Lung (tissue), 11 donors: ENCODE measurements at regions not wholly inside any gene's neighbourhood (a gene's known extent, or its start where the extent isn't known, plus 50 kb on each side); places are given as distances from the start of the nearest gene placed in this dataset.

Experiments
- ATAC-seq: fragments of 200-7000 bp; cut with Tn5 transposase; one replicate; pipeline ENCODE4 v1.9.1; 2020; ENCODE audit warnings: moderate number of reproducible peaks; ENCODE audit not compliant: insufficient read depth, low FRiP score
- DNase-seq, 3 donors: peaks; one replicate each; pipeline ENCODE4 v3.0.0-alpha.2; 2013 to 2017
- H3K27ac ChIP-seq, 2 donors: one replicate each; pipeline ENCODE4 v1.5.1; 2013; ENCODE audit warnings: mild to moderate bottlenecking in 2 of 2, moderate library complexity in 2 of 2, control low read depth in 1 of 2, inconsistent platforms in 1 of 2, low read depth in 1 of 2, low read length in 1 of 2
- H3K27me3 ChIP-seq, 3 donors: one replicate each; pipeline ENCODE4 v1.5.1; 2013; ENCODE audit warnings: low read length in 2 of 3; ENCODE audit not compliant: control insufficient read depth in 3 of 3, insufficient read depth in 3 of 3
- H3K36me3 ChIP-seq, 4 donors: one replicate each; pipeline ENCODE4 v1.5.1; 2013; ENCODE audit warnings: low read length in 4 of 4, mild to moderate bottlenecking in 1 of 4, moderate library complexity in 1 of 4; ENCODE audit not compliant: control insufficient read depth in 4 of 4, insufficient read depth in 4 of 4
- H3K4me1 ChIP-seq, 5 donors: one replicate each; pipeline ENCODE4 v1.5.1; 2013; ENCODE audit warnings: low read length in 5 of 5, mild to moderate bottlenecking in 2 of 5, moderate library complexity in 1 of 5; ENCODE audit not compliant: control insufficient read depth in 5 of 5, insufficient read depth in 5 of 5
- H3K4me3 ChIP-seq: one replicate; pipeline ENCODE4 v1.5.1; 2013; ENCODE audit warnings: mild to moderate bottlenecking, control low read depth, moderate library complexity
- H3K9ac ChIP-seq, 2 donors: one replicate each; pipeline ENCODE4 v1.5.1; 2013; ENCODE audit warnings: low read length in 2 of 2, control low read depth in 1 of 2; ENCODE audit not compliant: insufficient read depth in 1 of 2
- H3K9me3 ChIP-seq, 4 donors: one replicate each; pipeline ENCODE4 v1.5.1; 2013; ENCODE audit warnings: low read length in 3 of 4, mild to moderate bottlenecking in 1 of 4, moderate library complexity in 1 of 4; ENCODE audit not compliant: control insufficient read depth in 4 of 4, insufficient read depth in 3 of 4
- WGBS, 2 donors: extraction: QIAGEN DNeasy Blood & Tissue Kit; methylation state at CpG; one replicate each; pipeline ENCODE4 v1.1.7; 2013; 5-methylcytosine and 5-hydroxymethylcytosine counted together
- TF ChIP-seq, protein P1 (sequence below): IDR thresholded peaks from 2 replicates; pipeline ENCODE4 v1.5.1; 2012; ENCODE audit warnings: mild to moderate bottlenecking; ENCODE audit errors: control extremely low read depth, extremely low read depth
- donor health status: control.
- donor health status: control.
- donor health status: Bipolar disorder and iron deficiency.
- donor health status: healthy.
- donor health status: DM: yes; HTN: yes; CAD: no.

GRCh38 chr2:172287190-172287589 is 140.2 kb upstream of the ITGA6 start:
- Histone ChIP-seq H3K4me1 (peaks cover 0 to 16% (median 2%) of the 10 kb centered on the region in 5 donors), H3K9ac (no peak overlapping the region), H3K9me3 (no peaks in the 10 kb centered on the region), H3K27me3 (no peaks in the 10 kb centered on the region), H3K4me3 (no peak overlapping the region), H3K36me3 (no peaks in the 10 kb centered on the region), H3K27ac (no peak overlapping the region)
- ATAC-seq, result no peak
- TF ChIP-seq, protein P1, sequence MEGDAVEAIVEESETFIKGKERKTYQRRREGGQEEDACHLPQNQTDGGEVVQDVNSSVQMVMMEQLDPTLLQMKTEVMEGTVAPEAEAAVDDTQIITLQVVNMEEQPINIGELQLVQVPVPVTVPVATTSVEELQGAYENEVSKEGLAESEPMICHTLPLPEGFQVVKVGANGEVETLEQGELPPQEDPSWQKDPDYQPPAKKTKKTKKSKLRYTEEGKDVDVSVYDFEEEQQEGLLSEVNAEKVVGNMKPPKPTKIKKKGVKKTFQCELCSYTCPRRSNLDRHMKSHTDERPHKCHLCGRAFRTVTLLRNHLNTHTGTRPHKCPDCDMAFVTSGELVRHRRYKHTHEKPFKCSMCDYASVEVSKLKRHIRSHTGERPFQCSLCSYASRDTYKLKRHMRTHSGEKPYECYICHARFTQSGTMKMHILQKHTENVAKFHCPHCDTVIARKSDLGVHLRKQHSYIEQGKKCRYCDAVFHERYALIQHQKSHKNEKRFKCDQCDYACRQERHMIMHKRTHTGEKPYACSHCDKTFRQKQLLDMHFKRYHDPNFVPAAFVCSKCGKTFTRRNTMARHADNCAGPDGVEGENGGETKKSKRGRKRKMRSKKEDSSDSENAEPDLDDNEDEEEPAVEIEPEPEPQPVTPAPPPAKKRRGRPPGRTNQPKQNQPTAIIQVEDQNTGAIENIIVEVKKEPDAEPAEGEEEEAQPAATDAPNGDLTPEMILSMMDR, result no peak
- DNase-seq, result no peak

DNA sequence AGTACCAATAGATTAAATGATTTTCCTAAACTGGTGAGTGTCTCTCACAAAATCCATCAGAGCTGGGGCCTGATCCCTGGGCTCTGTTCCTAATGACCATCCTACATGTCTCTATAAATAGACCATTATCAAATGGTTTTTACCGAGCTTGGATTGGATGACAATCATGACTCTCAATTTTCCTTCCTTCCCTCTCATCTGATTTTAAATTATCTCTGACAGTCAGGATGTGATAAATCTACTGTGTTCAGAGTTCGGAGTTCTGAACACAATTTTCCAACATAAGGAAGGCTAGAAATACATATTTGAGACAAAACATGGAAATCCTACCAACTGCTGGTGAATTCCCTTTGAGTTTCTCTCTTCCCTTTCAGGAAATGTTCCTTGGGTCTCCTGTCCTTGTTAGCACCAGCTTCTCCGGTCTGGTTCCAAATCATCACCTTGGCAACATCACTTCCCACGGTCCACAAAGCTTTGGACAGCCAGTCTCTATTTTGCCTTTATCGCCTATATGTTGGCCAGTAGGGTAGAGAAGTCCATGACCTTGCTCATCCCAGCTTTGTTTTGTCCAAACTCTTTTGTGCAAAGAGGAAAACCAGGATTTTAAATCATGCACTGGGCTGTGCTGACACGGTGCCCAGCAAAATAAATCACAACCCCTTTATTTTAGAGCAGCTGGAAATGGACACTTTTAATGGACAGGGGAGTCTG is 139.6 kb upstream of the ITGA6 start:
- TF ChIP-seq, protein P1, result no peak
- no peak overlapping the region for H3K9ac ChIP-seq
- H3K27ac ChIP-seq, result no peak overlapping the region
- no peak overlapping the region for H3K4me3 ChIP-seq
- no peaks in the 10 kb centered on the region for H3K27me3 ChIP-seq
- 66 to 78% methylated on average over 6 of the region's 6 CpGs for WGBS, 2 donors
- no peaks in the 10 kb centered on the region for H3K36me3 ChIP-seq
- H3K9me3 ChIP-seq, result no peaks in the 10 kb centered on the region
- DNase-seq (peak in 1 of 3 donors; percentile 22), ATAC-seq (no peak)
- H3K4me1 ChIP-seq, result peaks cover 0 to 16% (median 2%) of the 10 kb centered on the region in 5 donors

DNA sequence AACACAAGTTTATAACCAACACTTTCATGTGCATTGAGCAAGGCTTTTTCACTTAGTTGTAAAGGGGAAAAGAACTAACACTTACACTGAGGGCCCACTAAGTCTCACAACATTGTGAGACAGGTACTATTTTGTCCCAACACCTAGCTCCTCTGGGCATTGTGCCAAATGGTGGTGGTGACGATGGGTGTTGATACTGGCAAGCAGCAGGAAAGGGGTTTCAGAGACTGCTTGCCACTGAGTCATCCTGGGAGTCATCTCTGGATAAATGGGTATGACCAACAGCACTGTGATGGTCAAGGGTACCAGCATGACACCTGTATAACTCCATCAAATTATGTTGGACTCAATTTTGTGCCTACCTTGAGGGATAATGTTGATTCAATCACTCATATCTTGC is 138.8 kb upstream of the ITGA6 start:
- H3K27me3 ChIP-seq, result no peaks in the 10 kb centered on the region
- DNase-seq (peak in 1 of 3 donors; percentile 19), ATAC-seq (no peak)
- H3K9ac ChIP-seq, result no peak overlapping the region
- TF ChIP-seq, protein P1, result no peak
- H3K27ac ChIP-seq, result no peak overlapping the region
- H3K4me3 ChIP-seq, result no peak overlapping the region
- WGBS, 2 donors, result 33 to 35% methylated on average over 1 of the region's 1 CpG
- H3K36me3 ChIP-seq, result no peaks in the 10 kb centered on the region
- H3K9me3 ChIP-seq, result no peaks in the 10 kb centered on the region
- peaks cover 0 to 18% (median 2%) of the 10 kb centered on the region in 5 donors for H3K4me1 ChIP-seq

- Histone ChIP-seq H3K9ac (no peak overlapping the region), H3K4me3 (no peak overlapping the region), H3K9me3 (no peaks in the 10 kb centered on the region), H3K4me1 (peaks cover 0 to 11% (median 0%) of the 10 kb centered on the region in 5 donors), H3K27ac (no peak overlapping the region), H3K36me3 (no peaks in the 10 kb centered on the region), H3K27me3 (peaks cover 0 to 8% (median 0%) of the 10 kb centered on the region in 3 donors)
- DNase-seq (peak; percentile 72 to 90 (median 81)), ATAC-seq (no peak)
- WGBS, 2 donors, result 28 to 39% methylated on average over 6 of the region's 6 CpGs
- TF ChIP-seq, protein P1, result no peak
Measured at GRCh38 chr2:172293952-172294351, 133.4 kb upstream of the ITGA6 start.
